ENCODE measurements at regions not wholly inside any gene's neighbourhood (a gene's known extent, or its start where the extent isn't known, plus 50 kb on each side); places are given as distances from the start of the nearest gene placed in this dataset.
"Not testable (repeated sequence)": the region's sequence is repeated elsewhere in the genome, so short reads cannot be mapped to it uniquely, and the experiment has no call there.

DNA sequence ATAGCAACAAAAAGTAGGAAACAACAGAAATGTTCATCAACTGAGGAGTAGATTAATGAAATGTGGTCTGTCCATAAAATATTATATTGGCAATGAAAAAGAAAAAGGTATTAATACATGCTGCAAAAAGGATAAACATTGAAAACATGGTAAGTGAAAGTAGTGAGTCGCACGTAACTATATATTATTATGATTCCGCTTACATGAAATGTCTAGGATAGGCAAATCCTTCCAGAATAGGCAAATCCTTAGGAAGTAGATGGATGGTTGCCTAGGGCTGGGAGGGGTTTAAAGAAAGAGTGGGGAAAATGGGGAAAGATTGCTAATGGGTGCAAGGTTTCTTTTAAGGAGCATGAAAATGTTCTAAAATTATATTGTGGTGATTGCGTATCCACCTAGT lies 198.1 kb upstream of the WSB1 start:
- DNase-seq (ENCODE audit: low read depth), result not testable (repeated sequence)

- DNase-seq (ENCODE audit: low read depth), result not testable (repeated sequence)
Observed at GRCh38 chr17:27099266-27099665, 194.6 kb upstream of the WSB1 start.

DNA sequence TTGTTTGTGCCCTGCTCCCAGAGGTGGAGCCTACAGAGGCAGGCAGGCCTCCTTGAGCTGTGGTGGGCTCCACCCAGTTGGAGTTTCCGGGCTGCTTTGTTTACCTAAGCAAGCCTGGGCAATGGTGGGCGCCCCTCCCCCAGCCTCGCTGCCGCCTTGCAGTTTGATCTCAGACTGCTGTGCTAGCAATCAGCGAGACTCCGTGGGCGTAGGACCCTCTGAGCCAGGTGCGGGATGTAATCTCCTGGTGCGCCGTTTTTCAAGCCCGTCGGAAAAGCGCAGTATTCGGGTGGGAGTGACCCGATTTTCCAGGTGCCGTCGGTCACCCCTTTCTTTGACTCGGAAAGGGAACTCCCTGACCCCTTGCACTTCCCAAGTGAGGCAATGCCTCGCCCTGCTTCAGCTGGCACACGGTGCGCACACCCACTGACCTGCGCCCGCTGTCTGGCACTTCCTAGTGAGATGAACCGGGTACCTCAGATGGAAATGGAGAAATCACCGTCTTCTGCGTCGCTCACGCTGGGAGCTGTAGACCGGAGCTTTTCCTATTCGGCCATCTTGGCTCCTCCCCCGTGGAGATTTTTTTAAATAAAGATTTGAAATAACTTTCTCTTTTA lies 189.2 kb upstream of the WSB1 start:
- DNase-seq (ENCODE audit: low read depth), result not testable (repeated sequence)

DNA sequence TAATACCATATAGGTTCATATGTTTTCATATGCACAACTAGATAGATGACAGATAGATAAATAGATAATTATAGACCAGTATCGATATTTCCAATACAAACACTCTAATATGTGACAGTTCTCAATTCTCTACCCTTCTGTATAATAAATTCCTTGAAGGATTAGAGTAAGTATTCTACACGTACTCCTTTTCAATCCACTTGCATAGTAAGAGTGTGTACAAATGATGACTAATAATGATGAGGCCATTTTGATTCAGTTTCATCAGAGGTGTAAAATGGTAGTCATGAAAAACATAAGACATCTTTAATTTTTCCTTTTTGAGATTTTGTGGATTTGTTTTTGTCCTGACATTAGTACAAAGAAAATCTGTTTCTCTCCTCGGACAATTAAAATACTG lies 188.3 kb upstream of the WSB1 start:
- DNase-seq (ENCODE audit: low read depth), result no peak

DNA sequence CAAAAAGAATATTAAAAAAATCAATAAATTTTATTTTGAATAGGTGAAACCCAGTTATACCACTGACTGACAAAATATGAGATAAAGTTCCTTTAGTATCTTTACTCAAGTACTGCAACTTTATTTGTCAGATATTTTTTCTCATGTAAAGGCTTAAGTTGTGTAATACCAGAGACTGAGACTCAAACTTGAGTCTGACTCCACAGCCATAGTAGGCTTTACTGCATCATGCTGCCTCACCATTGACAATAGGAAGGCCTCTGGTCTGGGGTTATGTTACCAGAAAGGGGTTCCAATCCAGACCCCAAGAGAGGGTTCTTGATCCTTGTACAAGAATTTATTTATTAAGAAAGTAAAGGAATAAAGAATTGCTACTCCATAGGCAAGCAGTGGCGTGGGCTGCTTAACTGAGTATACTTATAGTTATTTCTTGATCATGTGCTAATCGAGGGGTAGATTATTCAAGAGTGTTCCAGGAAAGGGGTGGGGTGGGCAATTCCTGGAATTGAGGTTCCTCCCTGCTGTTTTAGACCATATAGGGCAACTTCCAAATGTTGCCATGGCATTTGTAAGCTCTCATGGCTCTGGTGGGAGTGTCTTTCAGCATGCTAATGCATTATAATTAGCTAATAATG lies 187.4 kb upstream of the WSB1 start:
- no peak for DNase-seq (ENCODE audit: low read depth)

DNA sequence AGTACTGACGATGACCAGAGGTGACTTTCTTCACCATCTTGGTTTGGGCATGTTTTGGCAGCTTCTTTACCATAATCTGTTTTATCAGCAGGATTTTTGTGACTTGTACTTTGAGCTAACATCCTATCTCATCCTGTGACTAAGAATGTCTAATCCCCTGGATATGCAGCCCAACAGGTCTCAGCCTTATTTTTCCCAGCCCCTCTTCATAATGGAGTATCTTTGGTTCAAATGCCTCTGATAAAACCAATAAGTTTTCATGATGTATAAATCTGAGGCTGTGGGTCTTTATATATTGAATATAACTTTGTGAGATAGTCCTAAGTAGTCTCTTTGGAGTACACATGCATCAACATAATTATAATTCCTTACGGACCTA lies 186.9 kb upstream of the WSB1 start:
- DNase-seq (ENCODE audit: low read depth), result no peak

DNA sequence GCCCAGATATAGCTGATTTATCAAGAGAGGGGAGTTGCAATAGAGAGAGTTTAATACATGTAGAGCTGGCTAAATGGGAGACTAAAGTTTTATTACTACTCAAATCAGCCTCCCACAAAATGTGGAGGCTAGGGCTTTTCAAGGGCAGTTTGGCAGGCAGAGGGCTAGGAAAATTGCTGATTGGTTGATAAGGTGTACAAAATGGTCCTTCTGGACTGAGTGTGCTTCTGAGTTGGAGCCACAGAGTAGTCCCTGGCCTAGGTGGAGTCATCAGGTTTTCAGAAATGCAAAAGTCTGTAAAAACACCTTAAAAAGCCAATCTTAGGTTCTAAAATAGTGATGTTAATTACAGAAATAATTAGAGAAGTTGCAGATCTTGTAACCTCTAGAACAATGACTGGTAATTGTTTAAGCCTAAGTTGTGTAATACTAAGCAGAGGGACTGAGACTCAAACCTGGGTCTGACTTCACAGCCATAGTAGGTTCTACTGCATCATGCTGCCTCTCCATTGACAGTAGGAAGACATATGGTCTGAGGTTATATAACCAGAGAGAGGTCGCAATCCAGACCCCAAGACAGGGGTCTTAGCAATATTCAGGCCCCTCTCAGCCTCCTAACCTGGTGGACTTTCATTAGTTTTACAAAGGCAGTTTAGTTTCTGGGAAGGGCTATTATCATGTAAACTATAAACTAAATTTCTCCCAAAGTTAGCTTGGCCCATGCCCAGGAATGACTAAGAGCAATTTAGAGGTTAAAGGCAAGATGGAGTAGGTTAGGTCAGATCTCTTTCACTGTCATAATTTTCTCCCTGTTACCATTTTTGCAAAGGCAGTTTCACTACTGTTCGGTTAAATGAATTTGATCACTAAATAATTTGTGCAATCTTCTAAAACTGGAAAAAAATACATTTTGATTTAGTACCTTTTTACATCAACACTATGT lies 186.3 kb upstream of the WSB1 start:
- DNase-seq (ENCODE audit: low read depth), result not testable (repeated sequence)

GRCh38 chr17:27109346-27109745 lies 184.6 kb upstream of the WSB1 start:
- DNase-seq (ENCODE audit: low read depth), result no peak

DNA sequence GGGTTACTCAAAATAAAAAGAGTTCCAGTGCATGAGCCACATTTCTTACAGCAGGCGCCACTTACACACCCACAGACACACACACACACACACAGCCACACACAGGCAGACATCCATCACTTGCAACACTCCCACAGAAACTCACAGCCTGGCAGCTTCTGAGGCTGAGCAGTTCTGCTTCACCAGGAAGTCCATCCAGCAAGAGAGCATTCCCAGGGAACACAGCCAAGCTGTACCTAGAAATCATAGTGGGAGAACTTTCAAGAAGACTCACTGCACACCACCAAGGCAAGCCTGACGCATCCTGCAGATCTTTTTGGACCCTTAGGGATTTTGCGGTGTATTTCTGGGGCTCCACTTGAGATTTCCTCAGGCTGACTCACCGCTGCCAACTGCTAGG lies 140.9 kb upstream of the WSB1 start:
- no peak for DNase-seq (ENCODE audit: low read depth)

GRCh38 chr17:27155866-27156265 lies 138.0 kb upstream of the WSB1 start:
- no peak for DNase-seq (ENCODE audit: low read depth)

DNA sequence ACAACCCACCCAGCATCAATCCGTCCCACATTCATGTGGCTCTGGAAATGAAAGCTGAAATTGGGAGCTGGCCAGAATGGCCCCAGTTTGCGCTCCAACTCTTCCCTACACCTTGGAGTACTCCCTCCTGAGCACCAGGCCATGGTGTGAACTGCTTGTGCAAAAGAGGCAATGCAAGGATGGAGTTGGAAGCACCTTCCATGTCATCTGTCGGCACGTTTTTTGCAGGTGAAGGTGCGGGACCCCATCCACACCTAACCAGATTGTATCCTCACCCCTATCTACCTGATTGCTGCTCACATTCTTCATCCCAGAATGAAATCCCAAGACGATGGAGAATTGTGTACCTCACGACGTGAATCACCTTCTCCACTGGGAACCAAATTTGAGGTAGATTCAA lies 136.6 kb upstream of the WSB1 start:
- DNase-seq (ENCODE audit: low read depth), result no peak

- no peak for DNase-seq (ENCODE audit: low read depth)
Observed at GRCh38 chr17:27157898-27158297, 136.0 kb upstream of the WSB1 start.

- DNase-seq (ENCODE audit: low read depth), result no peak
Observed at GRCh38 chr17:27158382-27158781, 135.5 kb upstream of the WSB1 start.

GRCh38 chr17:27180322-27180721 lies 113.6 kb upstream of the WSB1 start:
- no peak for DNase-seq (ENCODE audit: low read depth)

DNA sequence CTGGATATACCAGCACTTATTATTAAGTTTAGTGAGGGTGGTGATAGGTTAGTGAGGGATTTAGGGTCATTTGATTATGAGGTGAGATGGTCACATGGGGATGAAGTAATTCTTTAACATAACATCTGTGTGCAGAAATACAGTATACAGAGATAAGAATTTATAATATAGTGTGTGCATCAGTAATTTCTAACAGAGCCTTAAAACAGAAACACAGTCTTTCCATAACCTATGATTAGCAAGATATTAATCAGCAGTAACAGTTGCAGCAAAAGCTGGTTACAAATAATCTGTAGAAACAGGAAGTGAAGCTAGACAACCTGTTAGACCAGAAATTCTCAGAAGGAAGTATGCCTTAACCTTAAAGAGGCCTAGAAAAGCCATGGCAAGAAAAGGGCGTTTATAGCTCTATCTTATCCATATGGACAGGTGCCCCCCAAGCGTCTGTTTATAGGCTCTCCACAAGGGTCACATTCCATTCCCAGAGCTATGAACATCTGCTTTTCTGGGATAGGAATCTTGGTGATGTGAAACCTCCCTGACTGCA lies 112.5 kb upstream of the WSB1 start:
- DNase-seq (ENCODE audit: low read depth), result not testable (repeated sequence)

- no peak for DNase-seq (ENCODE audit: low read depth)
Observed at GRCh38 chr17:27181935-27182334, 112.0 kb upstream of the WSB1 start.

- not testable (repeated sequence) for DNase-seq (ENCODE audit: low read depth)
Observed at GRCh38 chr17:27197505-27197904, 96.4 kb upstream of the WSB1 start.

GRCh38 chr17:27199948-27200347 lies 94.0 kb upstream of the WSB1 start:
- no peak for DNase-seq (ENCODE audit: low read depth)

GRCh38 chr17:27200476-27200875 lies 93.4 kb upstream of the WSB1 start:
- DNase-seq (ENCODE audit: low read depth), result no peak

GRCh38 chr17:27203241-27203640 lies 90.7 kb upstream of the WSB1 start:
- no peak for DNase-seq (ENCODE audit: low read depth)

DNA sequence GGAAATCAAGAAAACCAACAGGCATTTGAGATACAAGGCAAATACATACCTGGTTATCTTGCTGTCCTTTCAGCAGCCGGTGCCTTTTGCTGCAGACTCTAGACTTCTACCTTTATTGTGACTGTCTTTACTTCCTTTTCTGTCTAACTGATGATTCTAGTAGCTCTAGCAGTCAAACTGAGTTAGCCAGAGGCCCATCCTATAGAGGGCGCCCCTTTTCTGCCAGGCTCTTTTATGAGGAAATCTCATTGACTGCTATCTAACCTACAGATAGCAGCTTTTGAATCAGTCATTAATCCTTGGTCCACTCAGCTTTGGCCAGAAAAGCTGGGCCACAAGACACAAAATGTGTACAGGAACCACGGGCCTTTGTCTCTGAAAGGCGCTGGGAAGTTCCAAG lies 87.5 kb upstream of the WSB1 start:
- no peak for DNase-seq (ENCODE audit: low read depth)

- no peak for DNase-seq (ENCODE audit: low read depth)
Observed at GRCh38 chr17:27207073-27207513, 86.8 kb upstream of the WSB1 start.

- not testable (repeated sequence) for DNase-seq (ENCODE audit: low read depth)
Observed at GRCh38 chr17:27208370-27208769, 85.5 kb upstream of the WSB1 start.

Measured in activated T-cell treated with anti-CD3 and anti-CD28 coated beads for 1 hour (primary cell).